SK-N-MC (cell line): ENCODE measurements at regions not wholly inside any gene's neighbourhood (a gene's known extent, or its start where the extent isn't known, plus 50 kb on each side); places are given as distances from the start of the nearest gene placed in this dataset.
"Not testable (repeated sequence)": the region's sequence is repeated elsewhere in the genome, so short reads cannot be mapped to it uniquely, and the experiment has no call there.

Source experiments
- EZH2 ChIP-seq: fragments of 200-600 bp; sonication (generic); IDR thresholded peaks from one replicate; pipeline ENCODE4 v1.6.1; 2017; ENCODE audit warnings: antibody characterized with exemption
- FOXP2 ChIP-seq: optimal IDR thresholded peaks from 2 replicates; pipeline ENCODE3; 2011; ENCODE audit warnings: mild to moderate bottlenecking, moderate library complexity; ENCODE audit not compliant: insufficient read depth; ENCODE audit errors: extremely low read length, control extremely low read depth
- POLR2AphosphoS5 ChIP-seq: IDR thresholded peaks from 2 replicates; pipeline ENCODE4 v1.6.1; 2012; ENCODE audit warnings: mild to moderate bottlenecking, low read depth, low read length, borderline replicate concordance

GRCh38 chr5:126684656-126685442 is 84.1 kb downstream of the PHAX start:
- TF ChIP-seq EZH2, POLR2AphosphoS5, FOXP2: not testable (repeated sequence)
